ENCODE measurements at regions not wholly inside any gene's neighbourhood (a gene's known extent, or its start where the extent isn't known, plus 50 kb on each side); places are given as distances from the start of the nearest gene placed in this dataset.

DNA sequence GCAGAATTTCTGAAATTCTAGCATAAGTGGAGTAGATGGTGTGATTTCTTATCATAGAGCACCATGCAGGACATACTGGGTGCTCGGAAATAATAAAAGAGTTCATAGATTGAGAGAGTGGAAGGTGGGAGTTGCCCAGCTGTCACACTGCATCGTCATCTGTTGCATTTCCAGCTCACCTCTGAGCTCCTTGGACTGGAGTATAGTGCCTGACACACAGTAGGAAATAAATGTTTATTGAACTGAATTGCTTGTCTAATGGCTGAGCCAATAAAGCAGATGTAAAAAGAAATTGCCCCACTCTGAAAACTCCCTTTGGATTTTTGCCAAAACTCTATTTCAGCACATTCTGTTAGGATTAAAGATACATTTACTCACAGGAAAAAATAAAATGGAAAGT is 108.9 kb upstream of the UBE2E1 start:
- no peaks in the 10 kb centered on the region for H3K9me3 ChIP-seq (ENCODE audit: control insufficient read depth, insufficient read depth, low read length)
- 90% methylated on average over 2 of the region's 2 CpGs for WGBS (ENCODE audit: insufficient coverage)
- H3K27ac Mint-ChIP-seq = no peak overlapping the region
- H3K4me1 ChIP-seq (ENCODE audit: control insufficient read depth, insufficient read depth, low read length) = no peaks in the 10 kb centered on the region
- no peaks in the 10 kb centered on the region for H3K4me1 Mint-ChIP-seq
- H3K9me3 Mint-ChIP-seq = no peaks in the 10 kb centered on the region
- intact Hi-C loops (cut with micrococcal nuclease) = no loop called here
- H3K36me3 Mint-ChIP-seq = no peaks in the 10 kb centered on the region
- no peak overlapping the region for H3K27ac ChIP-seq (ENCODE audit: low read length)
- no peak overlapping the region for H3K4me3 ChIP-seq (ENCODE audit: low read length)
- TF ChIP-seq, protein P1, sequence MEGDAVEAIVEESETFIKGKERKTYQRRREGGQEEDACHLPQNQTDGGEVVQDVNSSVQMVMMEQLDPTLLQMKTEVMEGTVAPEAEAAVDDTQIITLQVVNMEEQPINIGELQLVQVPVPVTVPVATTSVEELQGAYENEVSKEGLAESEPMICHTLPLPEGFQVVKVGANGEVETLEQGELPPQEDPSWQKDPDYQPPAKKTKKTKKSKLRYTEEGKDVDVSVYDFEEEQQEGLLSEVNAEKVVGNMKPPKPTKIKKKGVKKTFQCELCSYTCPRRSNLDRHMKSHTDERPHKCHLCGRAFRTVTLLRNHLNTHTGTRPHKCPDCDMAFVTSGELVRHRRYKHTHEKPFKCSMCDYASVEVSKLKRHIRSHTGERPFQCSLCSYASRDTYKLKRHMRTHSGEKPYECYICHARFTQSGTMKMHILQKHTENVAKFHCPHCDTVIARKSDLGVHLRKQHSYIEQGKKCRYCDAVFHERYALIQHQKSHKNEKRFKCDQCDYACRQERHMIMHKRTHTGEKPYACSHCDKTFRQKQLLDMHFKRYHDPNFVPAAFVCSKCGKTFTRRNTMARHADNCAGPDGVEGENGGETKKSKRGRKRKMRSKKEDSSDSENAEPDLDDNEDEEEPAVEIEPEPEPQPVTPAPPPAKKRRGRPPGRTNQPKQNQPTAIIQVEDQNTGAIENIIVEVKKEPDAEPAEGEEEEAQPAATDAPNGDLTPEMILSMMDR (IDR thresholded peaks at IDR 0.05) = no peak
- ATAC-seq = no peak
- no peak overlapping the region for H3K4me3 Mint-ChIP-seq
- no peaks in the 10 kb centered on the region for H3K27me3 Mint-ChIP-seq (ENCODE audit: low read depth in 2 of 2)
- no peak for DNase-seq
- H3K27me3 ChIP-seq (ENCODE audit: control insufficient read depth, insufficient read depth, low read length) = no peaks in the 10 kb centered on the region
- no peaks in the 10 kb centered on the region for H3K36me3 ChIP-seq (ENCODE audit: control insufficient read depth, insufficient read depth, low read length)

- H3K4me3 ChIP-seq (ENCODE audit: low read length) = no peak overlapping the region
- TF ChIP-seq, protein P1 (IDR thresholded peaks at IDR 0.05) = no peak
- H3K27ac ChIP-seq (ENCODE audit: low read length) = no peak overlapping the region
- DNase-seq (no peak), ATAC-seq (no peak)
- Mint-ChIP-seq H3K9me3 (no peaks in the 10 kb centered on the region), H3K27me3 (ENCODE audit: low read depth in 2 of 2) (no peaks in the 10 kb centered on the region), H3K4me1 (no peaks in the 10 kb centered on the region), H3K27ac (no peak overlapping the region), H3K4me3 (no peak overlapping the region), H3K36me3 (no peaks in the 10 kb centered on the region)
- H3K9me3 ChIP-seq (ENCODE audit: control insufficient read depth, insufficient read depth, low read length) = no peaks in the 10 kb centered on the region
- WGBS (ENCODE audit: insufficient coverage) = 96% methylated on average over 9 of the region's 9 CpGs
- intact Hi-C loops (cut with micrococcal nuclease) = no loop called here
- no peaks in the 10 kb centered on the region for H3K4me1 ChIP-seq (ENCODE audit: control insufficient read depth, insufficient read depth, low read length)
- H3K27me3 ChIP-seq (ENCODE audit: control insufficient read depth, insufficient read depth, low read length) = no peaks in the 10 kb centered on the region
- no peaks in the 10 kb centered on the region for H3K36me3 ChIP-seq (ENCODE audit: control insufficient read depth, insufficient read depth, low read length)
These were observed 108.3 kb upstream of the UBE2E1 start for GRCh38 chr3:23697416-23697815.

DNA sequence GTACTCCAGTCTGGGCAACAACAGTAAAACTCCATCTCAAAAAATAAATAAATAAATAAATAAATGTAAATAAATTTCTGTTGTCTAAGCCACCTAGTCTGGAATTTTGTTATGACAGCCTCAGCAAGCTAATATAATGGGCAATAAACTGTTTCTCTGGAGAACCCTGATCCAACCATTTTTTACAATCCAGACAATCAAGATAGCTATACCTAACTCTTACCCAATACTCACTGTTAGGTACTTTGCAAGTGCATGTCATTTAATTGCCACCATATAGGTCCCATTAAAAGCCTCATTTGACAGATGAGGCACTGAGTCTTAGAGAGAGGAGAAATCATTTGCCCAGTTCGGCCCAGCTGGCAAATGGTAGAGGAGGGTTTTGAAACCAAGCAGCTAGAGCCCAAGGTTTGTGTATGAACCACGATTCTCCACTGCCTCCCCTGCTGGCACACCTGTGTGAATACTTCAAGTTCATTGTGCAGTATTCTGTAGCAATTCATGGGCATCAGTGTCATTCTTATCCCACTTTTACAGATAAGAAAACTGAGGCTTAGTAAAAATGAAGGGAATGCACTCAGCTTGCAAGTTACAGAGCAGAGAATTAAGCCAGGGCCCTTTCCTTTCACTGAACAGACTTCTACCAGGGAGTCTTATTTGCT is 107.0 kb upstream of the UBE2E1 start:
- H3K4me3 ChIP-seq (ENCODE audit: low read length) = no peak overlapping the region
- Mint-ChIP-seq H3K4me3 (no peak overlapping the region), H3K4me1 (no peaks in the 10 kb centered on the region), H3K27ac (no peak overlapping the region), H3K27me3 (ENCODE audit: low read depth in 2 of 2) (no peaks in the 10 kb centered on the region), H3K9me3 (no peaks in the 10 kb centered on the region), H3K36me3 (no peaks in the 10 kb centered on the region)
- intact Hi-C loops (cut with micrococcal nuclease) = no loop called here
- no peak overlapping the region for H3K27ac ChIP-seq (ENCODE audit: low read length)
- no peak for DNase-seq
- WGBS (ENCODE audit: insufficient coverage) = 74% methylated on average over 2 of the region's 2 CpGs
- H3K9me3 ChIP-seq (ENCODE audit: control insufficient read depth, insufficient read depth, low read length) = no peaks in the 10 kb centered on the region
- TF ChIP-seq, protein P1 (IDR thresholded peaks at IDR 0.05) = no peak
- H3K27me3 ChIP-seq (ENCODE audit: control insufficient read depth, insufficient read depth, low read length) = no peaks in the 10 kb centered on the region
- H3K4me1 ChIP-seq (ENCODE audit: control insufficient read depth, insufficient read depth, low read length) = no peaks in the 10 kb centered on the region
- no peaks in the 10 kb centered on the region for H3K36me3 ChIP-seq (ENCODE audit: control insufficient read depth, insufficient read depth, low read length)
- ATAC-seq = no peak

GRCh38 chr3:23700616-23701015 is 105.1 kb upstream of the UBE2E1 start:
- no peak overlapping the region for H3K4me3 Mint-ChIP-seq
- Histone ChIP-seq H3K4me1 (ENCODE audit: control insufficient read depth, insufficient read depth, low read length) (no peaks in the 10 kb centered on the region), H3K36me3 (ENCODE audit: control insufficient read depth, insufficient read depth, low read length) (no peaks in the 10 kb centered on the region), H3K27me3 (ENCODE audit: control insufficient read depth, insufficient read depth, low read length) (no peaks in the 10 kb centered on the region), H3K4me3 (ENCODE audit: low read length) (no peak overlapping the region), H3K9me3 (ENCODE audit: control insufficient read depth, insufficient read depth, low read length) (no peaks in the 10 kb centered on the region), H3K27ac (ENCODE audit: low read length) (no peak overlapping the region)
- DNase-seq (no peak), ATAC-seq (no peak)
- H3K36me3 Mint-ChIP-seq = no peaks in the 10 kb centered on the region
- WGBS (ENCODE audit: insufficient coverage) = 91% methylated on average over 3 of the region's 4 CpGs
- intact Hi-C loops (cut with micrococcal nuclease) = no loop called here
- TF ChIP-seq, protein P1 (IDR thresholded peaks at IDR 0.05) = no peak
- H3K27me3 Mint-ChIP-seq (ENCODE audit: low read depth in 2 of 2) = no peaks in the 10 kb centered on the region
- H3K4me1 Mint-ChIP-seq = peaks cover 3% of the 10 kb centered on the region in 2 donors
- no peak overlapping the region for H3K27ac Mint-ChIP-seq
- H3K9me3 Mint-ChIP-seq = no peaks in the 10 kb centered on the region

All from natural killer cell (primary cell).